ENCODE measurements at regions not wholly inside any gene's neighbourhood (a gene's known extent, or its start where the extent isn't known, plus 50 kb on each side); places are given as distances from the start of the nearest gene placed in this dataset.

GRCh38 chr3:81916890-81917289 is 155.4 kb upstream of the GBE1 start:
- TF ChIP-seq FOXM1 (IDR thresholded peaks at IDR 0.05; ENCODE audit: low read depth) (no peak), FOXM1 (CRISPR knock-in tag; IDR thresholded peaks at IDR 0.05; ENCODE audit: low read depth) (no peak), KLF16 (IDR thresholded peaks at IDR 0.05) (no peak), CHAMP1 (IDR thresholded peaks at IDR 0.05) (no peak), KDM1A (IDR thresholded peaks at IDR 0.05) (no peak), SRF (CRISPR knock-in tag; IDR thresholded peaks at IDR 0.05) (no peak), CREM (IDR thresholded peaks at IDR 0.05; ENCODE audit: low read depth) (no peak), ZNF12 (CRISPR knock-in tag; IDR thresholded peaks at IDR 0.05) (no peak), FOXJ3 (CRISPR knock-in tag; IDR thresholded peaks at IDR 0.05) (no peak)
- TF ChIP-seq, protein P1, sequence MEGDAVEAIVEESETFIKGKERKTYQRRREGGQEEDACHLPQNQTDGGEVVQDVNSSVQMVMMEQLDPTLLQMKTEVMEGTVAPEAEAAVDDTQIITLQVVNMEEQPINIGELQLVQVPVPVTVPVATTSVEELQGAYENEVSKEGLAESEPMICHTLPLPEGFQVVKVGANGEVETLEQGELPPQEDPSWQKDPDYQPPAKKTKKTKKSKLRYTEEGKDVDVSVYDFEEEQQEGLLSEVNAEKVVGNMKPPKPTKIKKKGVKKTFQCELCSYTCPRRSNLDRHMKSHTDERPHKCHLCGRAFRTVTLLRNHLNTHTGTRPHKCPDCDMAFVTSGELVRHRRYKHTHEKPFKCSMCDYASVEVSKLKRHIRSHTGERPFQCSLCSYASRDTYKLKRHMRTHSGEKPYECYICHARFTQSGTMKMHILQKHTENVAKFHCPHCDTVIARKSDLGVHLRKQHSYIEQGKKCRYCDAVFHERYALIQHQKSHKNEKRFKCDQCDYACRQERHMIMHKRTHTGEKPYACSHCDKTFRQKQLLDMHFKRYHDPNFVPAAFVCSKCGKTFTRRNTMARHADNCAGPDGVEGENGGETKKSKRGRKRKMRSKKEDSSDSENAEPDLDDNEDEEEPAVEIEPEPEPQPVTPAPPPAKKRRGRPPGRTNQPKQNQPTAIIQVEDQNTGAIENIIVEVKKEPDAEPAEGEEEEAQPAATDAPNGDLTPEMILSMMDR (IDR thresholded peaks at IDR 0.05 in 2 of 3, conservative IDR thresholded peaks at IDR 0.05 in 1 of 3; ENCODE audit: insufficient read depth in 2 of 3, low read depth in 1 of 3, low read length in 3 of 3) = no peak
